Activated CD8-positive, alpha-beta T cell treated with anti-CD3 and anti-CD28 coated beads for 36 hours (primary cell): ENCODE measurements at regions not wholly inside any gene's neighbourhood (a gene's known extent, or its start where the extent isn't known, plus 50 kb on each side); places are given as distances from the start of the nearest gene placed in this dataset.

Experiments used
- ATAC-seq: fragments of 200-7000 bp; cut with Tn5 transposase; one replicate; pipeline ENCODE4 v1.10.0; 2021; ENCODE audit warnings: mild to moderate bottlenecking, moderate library complexity
- CTCF ChIA-PET: fragments of 350-600 bp; sonication (Branson Sonifier 250); formaldehyde crosslinking; loops from one replicate; lab custom pipeline; 2021; ENCODE audit warnings: antibody characterized with exemption; lab: Charles Lee
- POLR2A ChIA-PET: fragments of 350-600 bp; sonication (Branson Sonifier 250); formaldehyde crosslinking; loops from one replicate; lab custom pipeline; 2021; ENCODE audit warnings: antibody characterized with exemption; lab: Charles Lee
- DNase-seq: peaks from one replicate; pipeline ENCODE4 v3.0.0-alpha.2; 2020
- H3K27ac Mint-ChIP-seq: one replicate; pipeline ENCODE4 v1.8.0; 2021; ENCODE audit warnings: mild to moderate bottlenecking, mixed read lengths
- H3K27me3 Mint-ChIP-seq: one replicate; pipeline ENCODE4 v1.8.0; 2021; ENCODE audit warnings: mixed read lengths
- H3K36me3 Mint-ChIP-seq: one replicate; pipeline ENCODE4 v1.8.0; 2021; ENCODE audit warnings: low read depth, mixed read lengths
- H3K4me1 Mint-ChIP-seq: one replicate; pipeline ENCODE4 v1.8.0; 2021; ENCODE audit warnings: low read depth, mixed read lengths
- H3K4me3 Mint-ChIP-seq: one replicate; pipeline ENCODE4 v1.8.0; 2021; ENCODE audit warnings: mild to moderate bottlenecking, moderate library complexity, mixed read lengths
- H3K9me3 Mint-ChIP-seq: one replicate; pipeline ENCODE4 v1.8.0; 2021; ENCODE audit warnings: mixed read lengths
- intact Hi-C: fragments of 100-400 bp; cut with micrococcal nuclease; formaldehyde crosslinking; loops from one replicate; pipeline ENCODE4 v1.10.0; 2022
- TF ChIP-seq, protein P1 (sequence below): fragments of 200-600 bp; IDR thresholded peaks from one replicate; pipeline ENCODE4 v1.8.0; 2022; ENCODE audit warnings: antibody characterized with exemption, mild to moderate bottlenecking

DNA sequence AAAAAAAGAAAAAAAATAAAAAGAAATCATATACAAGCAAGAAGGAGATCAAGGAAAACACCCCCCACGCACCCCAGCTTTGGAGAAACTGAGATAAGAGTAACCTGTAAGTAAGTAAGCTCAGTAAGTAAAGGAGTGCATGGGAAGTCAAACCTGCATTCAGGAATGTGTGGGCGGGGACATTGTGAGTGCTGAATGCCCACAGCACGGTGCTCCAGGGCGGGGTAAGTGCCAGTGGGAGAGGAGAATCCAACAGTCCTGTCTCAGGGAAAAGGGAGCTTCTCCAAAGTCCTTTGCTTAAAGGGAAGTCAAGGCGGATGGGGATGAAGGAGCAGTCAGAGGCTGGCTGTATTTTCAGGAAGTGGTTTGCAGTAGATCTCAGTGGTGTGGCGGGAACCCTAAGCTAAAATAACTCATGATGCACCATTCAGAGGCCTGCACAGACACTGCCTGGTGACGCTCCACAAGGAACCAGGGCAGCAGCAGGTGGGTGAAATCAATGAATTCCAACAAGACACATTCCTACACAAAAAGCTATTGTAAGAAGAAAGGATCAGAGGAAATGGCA lies 368.0 kb downstream of the QKI start:
- CTCF ChIA-PET = no interaction called here
- intact Hi-C loops = no loop called here
- Mint-ChIP-seq H3K9me3 (no peaks in the 10 kb centered on the region), H3K27ac (no peak overlapping the region), H3K27me3 (peaks cover 15% of the 10 kb centered on the region), H3K4me1 (peaks cover 4% of the 10 kb centered on the region), H3K4me3 (no peak overlapping the region), H3K36me3 (no peaks in the 10 kb centered on the region)
- POLR2A ChIA-PET = no interaction called here
- TF ChIP-seq, protein P1, sequence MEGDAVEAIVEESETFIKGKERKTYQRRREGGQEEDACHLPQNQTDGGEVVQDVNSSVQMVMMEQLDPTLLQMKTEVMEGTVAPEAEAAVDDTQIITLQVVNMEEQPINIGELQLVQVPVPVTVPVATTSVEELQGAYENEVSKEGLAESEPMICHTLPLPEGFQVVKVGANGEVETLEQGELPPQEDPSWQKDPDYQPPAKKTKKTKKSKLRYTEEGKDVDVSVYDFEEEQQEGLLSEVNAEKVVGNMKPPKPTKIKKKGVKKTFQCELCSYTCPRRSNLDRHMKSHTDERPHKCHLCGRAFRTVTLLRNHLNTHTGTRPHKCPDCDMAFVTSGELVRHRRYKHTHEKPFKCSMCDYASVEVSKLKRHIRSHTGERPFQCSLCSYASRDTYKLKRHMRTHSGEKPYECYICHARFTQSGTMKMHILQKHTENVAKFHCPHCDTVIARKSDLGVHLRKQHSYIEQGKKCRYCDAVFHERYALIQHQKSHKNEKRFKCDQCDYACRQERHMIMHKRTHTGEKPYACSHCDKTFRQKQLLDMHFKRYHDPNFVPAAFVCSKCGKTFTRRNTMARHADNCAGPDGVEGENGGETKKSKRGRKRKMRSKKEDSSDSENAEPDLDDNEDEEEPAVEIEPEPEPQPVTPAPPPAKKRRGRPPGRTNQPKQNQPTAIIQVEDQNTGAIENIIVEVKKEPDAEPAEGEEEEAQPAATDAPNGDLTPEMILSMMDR = no peak
- ATAC-seq (no peak), DNase-seq (no peak)

DNA sequence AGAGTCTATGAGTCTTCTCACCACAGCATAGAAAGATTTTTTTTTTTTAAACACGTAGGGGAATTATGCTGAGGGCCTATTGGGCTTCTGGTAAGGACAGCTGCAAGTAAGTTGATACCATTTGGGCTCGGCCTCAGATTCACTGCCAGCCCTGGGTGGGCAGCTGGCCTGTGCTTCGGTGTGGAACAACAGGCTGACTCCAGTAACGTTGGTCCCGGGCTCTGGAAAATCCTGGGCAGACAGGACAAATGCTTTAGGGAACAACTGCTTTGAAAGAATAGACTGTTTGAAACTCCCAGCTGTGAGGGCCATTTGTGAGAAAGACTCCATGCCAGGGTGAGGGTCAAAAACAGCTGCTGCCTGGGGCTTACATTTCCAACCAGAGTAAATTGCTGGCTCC lies 366.5 kb downstream of the QKI start:
- intact Hi-C loops = no loop called here
- no peak for DNase-seq
- ChIA-PET CTCF (no interaction called here), POLR2A (no interaction called here)
- Mint-ChIP-seq H3K27ac (no peak overlapping the region), H3K36me3 (no peaks in the 10 kb centered on the region), H3K27me3 (peaks cover 15% of the 10 kb centered on the region), H3K4me3 (no peak overlapping the region), H3K9me3 (no peaks in the 10 kb centered on the region), H3K4me1 (peaks cover 4% of the 10 kb centered on the region)
- no peak for ATAC-seq
- TF ChIP-seq, protein P1 = no peak

DNA sequence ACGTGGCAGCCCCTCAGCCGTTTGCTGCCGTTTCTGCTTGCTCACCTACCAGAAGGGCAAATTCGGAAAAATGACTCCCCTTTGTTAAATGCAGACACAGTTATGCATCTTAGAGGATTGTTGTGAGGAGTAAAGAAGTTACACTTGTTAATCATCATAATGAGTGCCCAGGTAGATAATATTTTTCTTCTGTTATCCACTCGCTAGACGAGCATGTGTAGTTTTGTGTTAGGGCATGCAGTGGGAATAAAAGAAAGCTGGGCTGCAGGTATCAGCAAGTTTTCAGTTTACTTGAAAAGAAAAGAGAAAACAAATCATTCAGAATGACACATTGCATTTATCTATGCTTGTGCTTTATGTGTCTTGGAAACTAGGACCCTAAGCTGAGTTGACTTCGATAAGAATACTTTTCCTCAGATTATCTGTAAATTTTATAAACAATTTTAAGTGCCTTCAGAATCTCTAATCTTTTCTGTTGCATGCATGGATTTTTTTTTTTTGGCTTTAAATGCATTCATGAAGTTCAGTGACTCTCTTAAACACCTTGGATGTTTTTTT lies 365.3 kb downstream of the QKI start:
- ChIA-PET POLR2A (no interaction called here), CTCF (no interaction called here)
- H3K4me1 Mint-ChIP-seq = peaks cover 4% of the 10 kb centered on the region
- H3K36me3 Mint-ChIP-seq = no peaks in the 10 kb centered on the region
- H3K27ac Mint-ChIP-seq = no peak overlapping the region
- peaks cover 15% of the 10 kb centered on the region for H3K27me3 Mint-ChIP-seq
- no peaks in the 10 kb centered on the region for H3K9me3 Mint-ChIP-seq
- no peak for ATAC-seq
- no peak overlapping the region for H3K4me3 Mint-ChIP-seq
- intact Hi-C loops = no loop called here
- TF ChIP-seq, protein P1 = no peak
- no peak for DNase-seq

DNA sequence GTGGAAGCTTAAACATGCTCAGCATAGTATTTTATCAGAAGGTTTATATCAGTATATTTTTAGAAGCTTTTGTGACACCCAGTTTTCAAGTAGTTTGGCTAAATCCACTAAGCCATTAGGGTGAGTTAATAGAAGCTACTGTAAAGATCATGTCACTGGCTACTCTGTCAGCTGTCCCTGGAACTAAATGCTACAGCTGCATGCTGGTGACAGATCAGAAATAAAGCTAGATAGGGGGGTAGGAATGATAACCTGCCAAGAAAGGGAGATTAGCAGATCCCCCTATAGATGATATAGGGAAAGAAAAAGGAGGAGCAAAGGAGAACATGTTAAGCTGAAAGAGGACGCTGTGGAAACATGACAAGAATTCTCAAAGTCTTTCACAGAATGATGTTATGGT lies 363.2 kb downstream of the QKI start:
- Mint-ChIP-seq H3K27me3 (peaks cover 13% of the 10 kb centered on the region), H3K36me3 (no peaks in the 10 kb centered on the region), H3K27ac (no peak overlapping the region), H3K4me3 (no peak overlapping the region), H3K4me1 (peaks cover 3% of the 10 kb centered on the region), H3K9me3 (no peaks in the 10 kb centered on the region)
- DNase-seq (no peak), ATAC-seq (no peak)
- ChIA-PET POLR2A (interaction anchor here (0.5 to 0.7 kb wide), 2 partner anchors 69 to 148 kb away, joined by 3 to 4 read pairs; no protein-coding TSS in a partner anchor), CTCF (interaction anchor here (1.6 kb wide), 1 partner anchor 19 kb away, joined by 4 read pairs; no protein-coding TSS in a partner anchor)
- intact Hi-C loops = no loop called here
- TF ChIP-seq, protein P1 = no peak

DNA sequence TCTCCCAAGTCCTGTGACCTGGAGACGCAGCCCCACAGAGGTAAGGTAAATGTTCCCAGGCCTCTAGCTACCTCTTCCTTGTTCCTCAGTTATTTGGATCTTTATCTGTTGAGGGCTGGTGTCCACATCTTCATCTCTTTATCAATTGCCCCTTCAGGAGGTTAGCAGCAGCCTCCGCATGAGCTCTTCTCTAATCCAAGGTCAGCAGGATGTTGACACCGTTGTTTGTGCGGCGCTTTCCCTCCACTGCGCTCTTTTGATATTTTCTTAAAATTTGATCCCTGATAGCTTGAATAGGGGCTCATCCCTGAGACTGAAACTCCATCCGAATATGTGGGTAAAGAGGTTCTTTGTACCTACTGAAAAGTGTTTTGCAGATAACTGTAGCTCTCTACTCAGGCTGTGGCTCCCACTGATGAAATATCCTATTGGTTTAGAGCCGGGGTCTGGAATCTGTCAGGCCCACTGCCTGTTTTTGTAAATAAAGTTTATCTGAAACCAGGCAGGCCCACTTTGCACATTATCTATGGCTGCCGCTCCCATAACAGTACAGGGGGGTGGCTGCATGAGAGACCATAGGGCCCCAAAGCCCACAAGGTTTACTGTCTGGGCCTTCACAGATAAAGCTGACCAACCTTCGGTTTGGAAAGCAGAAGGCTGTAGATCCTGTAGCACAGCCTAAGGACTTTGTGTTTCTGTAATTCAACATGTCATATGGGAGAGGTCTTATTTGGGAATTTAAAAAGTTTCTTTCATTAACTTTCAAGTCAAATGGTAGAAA lies 362.6 kb downstream of the QKI start:
- ChIA-PET CTCF (interaction anchor here (1.6 kb wide), 1 partner anchor 18 kb away, joined by 4 read pairs; no protein-coding TSS in a partner anchor), POLR2A (interaction anchor here (0.7 kb wide), 1 partner anchor 149 kb away, joined by 4 read pairs; no protein-coding TSS in a partner anchor)
- Mint-ChIP-seq H3K27me3 (peaks cover 9% of the 10 kb centered on the region), H3K27ac (no peak overlapping the region), H3K9me3 (no peaks in the 10 kb centered on the region), H3K4me3 (no peak overlapping the region), H3K36me3 (no peaks in the 10 kb centered on the region), H3K4me1 (no peaks in the 10 kb centered on the region)
- DNase-seq (no peak), ATAC-seq (no peak)
- intact Hi-C loops = no loop called here
- TF ChIP-seq, protein P1 = no peak
